ENCODE measurements at regions not wholly inside any gene's neighbourhood (a gene's known extent, or its start where the extent isn't known, plus 50 kb on each side); places are given as distances from the start of the nearest gene placed in this dataset.

- TF ChIP-seq AFF4 (CRISPR knock-in tag; IDR thresholded peaks at IDR 0.05; ENCODE audit: borderline replicate concordance) (no peak), E2F5 (CRISPR knock-in tag; IDR thresholded peaks at IDR 0.05) (no peak)
These were observed 1522.9 kb downstream of the MAT2B start (continued) for GRCh38 chr5:165028356-165028755.

DNA sequence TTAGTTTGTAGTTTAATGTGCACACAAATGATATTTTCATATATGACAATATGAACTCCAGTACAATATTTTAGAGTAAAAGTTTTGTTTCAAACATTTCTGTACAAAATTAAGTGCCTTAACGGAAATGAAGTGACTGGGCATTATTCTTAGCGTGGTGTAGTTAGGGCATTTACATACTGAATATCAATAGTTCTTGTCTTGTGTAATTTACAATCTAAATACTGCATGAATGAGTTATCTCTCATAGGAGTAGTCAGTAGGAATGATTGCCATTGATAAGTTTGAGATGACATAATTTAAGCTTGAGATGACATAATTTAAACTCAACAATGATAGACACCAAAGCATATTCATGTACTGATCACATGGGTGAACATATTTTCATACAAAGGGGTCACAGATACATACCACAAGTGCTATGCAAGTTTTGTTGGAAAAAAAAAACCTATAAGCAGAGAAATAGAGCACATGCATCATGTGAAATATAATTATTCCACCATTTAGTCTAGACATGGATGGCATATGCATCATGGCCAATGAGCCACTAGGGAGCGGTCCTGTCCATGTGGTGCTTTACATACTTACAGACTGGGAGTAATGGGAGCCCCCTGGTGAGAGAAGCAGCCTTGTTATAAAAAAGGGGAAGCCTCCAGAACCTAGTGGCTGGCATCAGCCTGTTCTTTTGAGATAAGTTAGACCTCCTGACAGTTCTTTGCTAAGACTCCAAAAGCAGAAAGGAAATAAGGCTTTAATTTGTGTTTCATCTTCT, 1523.9 kb downstream of the MAT2B start:
- DNase-seq (ENCODE audit: low spot score) (peak; percentile 44), ATAC-seq (peak; percentile 88)
- Mint-ChIP-seq H3K4me3 (no peak overlapping the region), H3K9me3 (peaks cover 5% of the 10 kb centered on the region), H3K27me3 (ENCODE audit: low read depth) (no peaks in the 10 kb centered on the region), H3K27ac (no peak overlapping the region), H3K4me1 (peaks cover 5% of the 10 kb centered on the region), H3K36me3 (no peaks in the 10 kb centered on the region)
- TF ChIP-seq CTCF (IDR thresholded peaks at IDR 0.05) (peak; percentile 27; the same call in 1 of the 2 replicates), NFYB (CRISPR knock-in tag; conservative IDR thresholded peaks at IDR 0.05; ENCODE audit: low read depth) (no peak)
- ChIA-PET POLR2A (interaction anchor here (0.7 kb wide), 1 partner anchor 17 kb away, joined by 3 read pairs; no protein-coding TSS in a partner anchor), CTCF (no interaction called here)

GRCh38 chr5:165030971-165031370, 1525.6 kb downstream of the MAT2B start:
- DNase-seq (ENCODE audit: low spot score) = no peak
- no peak for TF ChIP-seq OVOL2 (CRISPR knock-in tag; IDR thresholded peaks at IDR 0.05; ENCODE audit: borderline replicate concordance)
- no peak for TF ChIP-seq ELF4 (CRISPR knock-in tag; IDR thresholded peaks at IDR 0.05; ENCODE audit: low read depth)
- no peak for TF ChIP-seq ZNF396 (CRISPR knock-in tag; IDR thresholded peaks at IDR 0.05; ENCODE audit: borderline replicate concordance)
- no peak for TF ChIP-seq EMX1 (CRISPR knock-in tag; IDR thresholded peaks at IDR 0.05)
- TF ChIP-seq, protein P1, sequence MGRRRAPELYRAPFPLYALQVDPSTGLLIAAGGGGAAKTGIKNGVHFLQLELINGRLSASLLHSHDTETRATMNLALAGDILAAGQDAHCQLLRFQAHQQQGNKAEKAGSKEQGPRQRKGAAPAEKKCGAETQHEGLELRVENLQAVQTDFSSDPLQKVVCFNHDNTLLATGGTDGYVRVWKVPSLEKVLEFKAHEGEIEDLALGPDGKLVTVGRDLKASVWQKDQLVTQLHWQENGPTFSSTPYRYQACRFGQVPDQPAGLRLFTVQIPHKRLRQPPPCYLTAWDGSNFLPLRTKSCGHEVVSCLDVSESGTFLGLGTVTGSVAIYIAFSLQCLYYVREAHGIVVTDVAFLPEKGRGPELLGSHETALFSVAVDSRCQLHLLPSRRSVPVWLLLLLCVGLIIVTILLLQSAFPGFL (CRISPR knock-in tag; IDR thresholded peaks at IDR 0.05; ENCODE audit: borderline replicate concordance) = no peak
- TF ChIP-seq, protein P2, sequence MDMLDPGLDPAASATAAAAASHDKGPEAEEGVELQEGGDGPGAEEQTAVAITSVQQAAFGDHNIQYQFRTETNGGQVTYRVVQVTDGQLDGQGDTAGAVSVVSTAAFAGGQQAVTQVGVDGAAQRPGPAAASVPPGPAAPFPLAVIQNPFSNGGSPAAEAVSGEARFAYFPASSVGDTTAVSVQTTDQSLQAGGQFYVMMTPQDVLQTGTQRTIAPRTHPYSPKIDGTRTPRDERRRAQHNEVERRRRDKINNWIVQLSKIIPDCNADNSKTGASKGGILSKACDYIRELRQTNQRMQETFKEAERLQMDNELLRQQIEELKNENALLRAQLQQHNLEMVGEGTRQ (CRISPR knock-in tag; IDR thresholded peaks at IDR 0.05) = no peak
- no peak for TF ChIP-seq KAT7 (CRISPR knock-in tag; IDR thresholded peaks at IDR 0.05; ENCODE audit: borderline replicate concordance)
- H3K36me3 Mint-ChIP-seq = no peaks in the 10 kb centered on the region
- CTCF ChIA-PET = no interaction called here
- H3K4me3 Mint-ChIP-seq = no peak overlapping the region
- no peak for ATAC-seq
- POLR2A ChIA-PET = no interaction called here
- H3K27me3 Mint-ChIP-seq (ENCODE audit: low read depth) = no peaks in the 10 kb centered on the region
- peaks cover 5% of the 10 kb centered on the region for H3K9me3 Mint-ChIP-seq
- no peak overlapping the region for H3K27ac Mint-ChIP-seq
- H3K4me1 Mint-ChIP-seq = peaks cover 5% of the 10 kb centered on the region
